ENCODE measurements at regions not wholly inside any gene's neighbourhood (a gene's known extent, or its start where the extent isn't known, plus 50 kb on each side); places are given as distances from the start of the nearest gene placed in this dataset.

DNA sequence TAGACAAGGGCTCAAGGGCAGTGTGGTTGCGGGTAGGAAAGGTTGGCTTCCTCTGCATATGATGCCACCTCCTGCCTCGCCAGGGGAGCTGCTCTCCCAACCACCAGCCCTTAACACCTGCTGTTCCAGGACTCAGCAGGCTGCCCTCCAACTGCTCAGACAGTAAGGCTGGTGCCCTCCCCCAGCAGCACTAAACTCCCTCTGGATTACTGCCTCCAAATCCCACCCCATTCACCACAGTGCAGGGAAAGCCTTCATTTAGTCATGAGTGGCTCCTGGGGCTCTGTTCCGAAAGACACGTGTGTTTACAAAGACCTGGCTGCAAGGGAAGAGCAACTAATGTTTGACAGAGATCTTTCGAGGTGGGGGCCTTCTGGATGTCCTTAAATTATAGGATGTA lies 437.2 kb upstream of the MKI67 start:
- H3K9me2 ChIP-seq (replicated peaks; ENCODE audit: low read length) = no peaks in the 10 kb centered on the region
- ChIA-PET CTCF (no interaction called here), POLR2A (ENCODE audit: unreplicated experiment) (no interaction called here)
- intact Hi-C loops (cut with micrococcal nuclease) = no loop called here
- no TSS peak for BruUV-seq (replicated peaks)
- H2AFZ ChIP-seq (ENCODE audit: low read length) = no peak overlapping the region
- no peaks in the 10 kb centered on the region for H3K9me3 ChIP-seq (ENCODE audit: low read length)
- ATAC-seq (no peak), DNase-seq (no peak)
- no peaks in the 10 kb centered on the region for H3F3A ChIP-seq (ENCODE audit: low read length, unreplicated experiment)
- no peaks in the 10 kb centered on the region for H3K79me2 ChIP-seq (ENCODE audit: low read length)
- no peak overlapping the region for H3K4me2 ChIP-seq (ENCODE audit: low read length)
- H3K27ac ChIP-seq (ENCODE audit: low read length) = no peak overlapping the region
- no peaks in the 10 kb centered on the region for H3K36me3 ChIP-seq (ENCODE audit: low read depth, low read length)
- H3K9ac ChIP-seq (ENCODE audit: low read length) = no peak overlapping the region
- no peak overlapping the region for H3K4me3 ChIP-seq (ENCODE audit: low read length)
- peaks cover 10% of the 10 kb centered on the region; the same call in 1 of the 2 replicates for H3K27me3 ChIP-seq (ENCODE audit: low read length)
- H3K4me1 ChIP-seq (ENCODE audit: insufficient read depth, low read length) = no peaks in the 10 kb centered on the region
- H4K20me1 ChIP-seq (ENCODE audit: low read length) = no peaks in the 10 kb centered on the region
- TF ChIP-seq EZH2phosphoT487 (IDR thresholded peaks at IDR 0.05; ENCODE audit: borderline replicate concordance, low read length) (no peak), EZH2 (IDR thresholded peaks at IDR 0.05; ENCODE audit: low read length, unreplicated experiment) (no peak)
- TF ChIP-seq, protein P1, sequence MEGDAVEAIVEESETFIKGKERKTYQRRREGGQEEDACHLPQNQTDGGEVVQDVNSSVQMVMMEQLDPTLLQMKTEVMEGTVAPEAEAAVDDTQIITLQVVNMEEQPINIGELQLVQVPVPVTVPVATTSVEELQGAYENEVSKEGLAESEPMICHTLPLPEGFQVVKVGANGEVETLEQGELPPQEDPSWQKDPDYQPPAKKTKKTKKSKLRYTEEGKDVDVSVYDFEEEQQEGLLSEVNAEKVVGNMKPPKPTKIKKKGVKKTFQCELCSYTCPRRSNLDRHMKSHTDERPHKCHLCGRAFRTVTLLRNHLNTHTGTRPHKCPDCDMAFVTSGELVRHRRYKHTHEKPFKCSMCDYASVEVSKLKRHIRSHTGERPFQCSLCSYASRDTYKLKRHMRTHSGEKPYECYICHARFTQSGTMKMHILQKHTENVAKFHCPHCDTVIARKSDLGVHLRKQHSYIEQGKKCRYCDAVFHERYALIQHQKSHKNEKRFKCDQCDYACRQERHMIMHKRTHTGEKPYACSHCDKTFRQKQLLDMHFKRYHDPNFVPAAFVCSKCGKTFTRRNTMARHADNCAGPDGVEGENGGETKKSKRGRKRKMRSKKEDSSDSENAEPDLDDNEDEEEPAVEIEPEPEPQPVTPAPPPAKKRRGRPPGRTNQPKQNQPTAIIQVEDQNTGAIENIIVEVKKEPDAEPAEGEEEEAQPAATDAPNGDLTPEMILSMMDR (conservative IDR thresholded peaks at IDR 0.05; ENCODE audit: low read depth, low read length) = no peak

DNA sequence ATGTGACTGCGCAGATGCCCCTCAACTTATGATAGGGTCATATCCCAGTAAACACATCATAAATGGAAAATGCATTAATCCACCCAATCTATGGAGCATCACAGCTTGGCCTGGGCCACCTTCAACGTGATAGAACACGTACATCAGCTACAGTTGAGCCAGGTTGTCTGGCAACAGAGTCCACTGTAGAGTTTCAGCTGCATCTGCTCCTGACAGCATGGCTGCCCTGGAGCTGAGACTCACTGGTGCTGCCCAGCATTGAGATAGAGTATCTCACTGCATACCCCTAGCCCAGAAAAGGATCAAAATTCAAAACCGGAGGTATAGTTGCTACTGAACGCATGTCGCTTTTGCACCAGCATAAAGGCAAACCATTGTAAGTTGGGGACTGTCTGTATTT lies 437.7 kb upstream of the MKI67 start:
- Histone ChIP-seq H3K9me2 (replicated peaks; ENCODE audit: low read length) (no peaks in the 10 kb centered on the region), H3K27ac (ENCODE audit: low read length) (no peak overlapping the region), H3K9me3 (ENCODE audit: low read length) (no peaks in the 10 kb centered on the region), H3K9ac (ENCODE audit: low read length) (no peak overlapping the region), H2AFZ (ENCODE audit: low read length) (no peak overlapping the region), H3K4me2 (ENCODE audit: low read length) (no peak overlapping the region), H3K27me3 (ENCODE audit: low read length) (peaks cover 15% of the 10 kb centered on the region; the same call in 1 of the 2 replicates), H3F3A (ENCODE audit: low read length, unreplicated experiment) (no peaks in the 10 kb centered on the region), H3K79me2 (ENCODE audit: low read length) (no peaks in the 10 kb centered on the region), H3K4me1 (ENCODE audit: insufficient read depth, low read length) (no peaks in the 10 kb centered on the region), H4K20me1 (ENCODE audit: low read length) (no peaks in the 10 kb centered on the region), H3K4me3 (ENCODE audit: low read length) (no peak overlapping the region), H3K36me3 (ENCODE audit: low read depth, low read length) (no peaks in the 10 kb centered on the region)
- ATAC-seq = no peak
- no TSS peak for BruUV-seq (replicated peaks)
- TF ChIP-seq EZH2phosphoT487 (IDR thresholded peaks at IDR 0.05; ENCODE audit: borderline replicate concordance, low read length) (no peak), EZH2 (IDR thresholded peaks at IDR 0.05; ENCODE audit: low read length, unreplicated experiment) (no peak)
- TF ChIP-seq, protein P1 (conservative IDR thresholded peaks at IDR 0.05; ENCODE audit: low read depth, low read length) = no peak
- POLR2A ChIA-PET (ENCODE audit: unreplicated experiment) = no interaction called here
- intact Hi-C loops (cut with micrococcal nuclease) = no loop called here
- CTCF ChIA-PET = no interaction called here
- DNase-seq = no peak

DNA sequence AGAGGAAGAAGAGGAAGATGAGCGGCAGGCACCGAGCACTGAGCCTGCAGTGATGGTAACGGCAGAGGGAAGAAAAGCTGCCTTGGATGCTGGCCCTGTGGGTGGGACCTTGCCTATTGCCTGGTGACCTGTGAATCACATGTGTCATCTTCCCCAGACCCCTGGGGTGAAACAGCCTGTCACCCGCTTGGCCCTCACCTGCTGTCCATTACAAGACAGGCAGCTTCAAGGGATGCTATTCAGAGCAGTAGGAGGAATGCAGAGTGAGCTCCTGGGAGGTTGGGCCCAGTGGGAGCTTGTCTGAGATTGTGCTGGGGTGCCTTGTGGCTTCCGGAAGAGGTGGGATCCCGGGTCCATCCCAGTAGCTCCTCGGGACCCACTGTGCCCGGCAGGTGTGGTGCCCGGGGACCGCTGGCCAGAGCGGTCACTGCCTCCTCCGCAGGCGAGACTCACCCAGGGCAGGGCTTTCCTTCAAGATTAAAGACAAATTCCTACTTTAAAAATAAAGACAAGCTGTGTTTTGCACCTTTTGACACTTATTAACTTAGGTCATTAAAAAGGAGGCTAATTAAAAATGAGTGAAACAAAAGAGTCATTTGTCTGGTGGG lies 440.2 kb upstream of the MKI67 start:
- intact Hi-C loops (cut with micrococcal nuclease) = no loop called here
- CTCF ChIA-PET = no interaction called here
- Histone ChIP-seq H3K4me2 (ENCODE audit: low read length) (no peak overlapping the region), H3K9me3 (ENCODE audit: low read length) (no peaks in the 10 kb centered on the region), H3K79me2 (ENCODE audit: low read length) (no peaks in the 10 kb centered on the region), H3K4me3 (ENCODE audit: low read length) (no peak overlapping the region), H3K27me3 (ENCODE audit: low read length) (peaks cover 18% of the 10 kb centered on the region; the same call in 1 of the 2 replicates), H3K36me3 (ENCODE audit: low read depth, low read length) (no peaks in the 10 kb centered on the region), H3F3A (ENCODE audit: low read length, unreplicated experiment) (no peaks in the 10 kb centered on the region), H3K4me1 (ENCODE audit: insufficient read depth, low read length) (no peaks in the 10 kb centered on the region), H2AFZ (ENCODE audit: low read length) (no peak overlapping the region), H4K20me1 (ENCODE audit: low read length) (no peaks in the 10 kb centered on the region), H3K9me2 (replicated peaks; ENCODE audit: low read length) (no peaks in the 10 kb centered on the region), H3K27ac (ENCODE audit: low read length) (no peak overlapping the region), H3K9ac (ENCODE audit: low read length) (no peak overlapping the region)
- BruUV-seq (replicated peaks) = no TSS peak
- ATAC-seq (no peak), DNase-seq (no peak)
- POLR2A ChIA-PET (ENCODE audit: unreplicated experiment) = no interaction called here
- TF ChIP-seq EZH2 (IDR thresholded peaks at IDR 0.05; ENCODE audit: low read length, unreplicated experiment) (no peak), EZH2phosphoT487 (IDR thresholded peaks at IDR 0.05; ENCODE audit: borderline replicate concordance, low read length) (no peak)
- TF ChIP-seq, protein P1 (conservative IDR thresholded peaks at IDR 0.05; ENCODE audit: low read depth, low read length) = no peak

All from PC-3 (cell line).